Non-pigmented ciliary epithelial cell (primary cell): ENCODE measurements at regions not wholly inside any gene's neighbourhood (a gene's known extent, or its start where the extent isn't known, plus 50 kb on each side); places are given as distances from the start of the nearest gene placed in this dataset.

Experiments used
- DNase-seq: peaks from one replicate; pipeline ENCODE4 v3.0.0-alpha.2; 2010; ENCODE audit warnings: low read depth

- no peak for DNase-seq
Measured at GRCh38 chr3:82940124-82940523, 1178.7 kb upstream of the GBE1 start.

DNA sequence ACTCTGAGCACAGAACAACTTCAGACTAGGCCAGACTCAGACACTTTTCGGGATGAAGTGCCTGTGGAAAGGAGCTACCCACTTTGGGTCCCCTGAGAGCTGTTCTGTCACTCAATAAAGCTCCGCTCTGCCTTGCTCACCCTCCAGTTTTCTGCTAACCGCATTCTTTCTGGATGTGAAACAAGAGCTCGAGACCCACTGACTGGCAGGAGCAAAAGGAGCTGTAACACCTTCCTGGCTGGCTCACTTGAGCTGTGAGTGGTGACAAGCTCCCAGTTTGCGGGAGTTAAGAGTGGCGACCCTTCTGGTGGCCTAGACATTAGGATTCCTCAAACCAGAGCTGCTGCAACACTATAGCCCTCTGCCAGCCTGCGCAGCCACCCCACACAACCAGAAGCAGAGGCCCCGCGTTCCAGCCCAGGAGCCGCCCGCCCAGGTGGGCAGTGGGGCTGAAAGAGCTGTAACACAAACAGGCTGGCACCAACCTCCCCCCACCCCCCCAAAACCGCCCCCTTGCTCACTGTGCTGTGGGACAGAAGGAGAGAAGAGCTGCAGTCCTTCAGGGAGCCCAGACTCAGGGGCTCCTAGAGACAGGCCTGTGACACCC is 1178.1 kb upstream of the GBE1 start:
- no peak for DNase-seq

DNA sequence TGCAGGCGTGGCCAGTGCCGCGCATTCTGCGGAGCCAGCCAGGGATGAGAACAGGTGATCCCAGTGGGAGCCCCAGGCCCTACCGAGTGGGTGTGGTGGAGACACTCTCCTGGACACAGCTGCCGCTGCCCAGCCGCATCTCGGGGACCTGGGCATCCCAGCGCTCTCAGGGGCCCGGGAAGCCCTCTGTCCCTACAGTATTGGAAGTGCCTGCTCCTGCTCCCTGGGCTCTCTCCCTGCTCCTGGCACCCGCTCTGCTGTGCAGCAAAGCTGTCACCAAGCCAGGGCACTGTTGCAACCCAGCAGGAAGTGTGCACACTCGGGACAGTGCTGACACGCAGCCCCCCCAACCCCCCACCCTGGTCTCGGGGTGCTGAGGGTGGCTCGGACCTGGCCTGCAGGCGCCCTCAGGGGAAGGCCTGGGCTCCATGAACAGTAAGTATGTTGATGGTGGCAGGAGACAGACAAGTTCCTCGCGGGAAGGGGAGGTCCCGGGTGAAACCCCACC is 1177.4 kb upstream of the GBE1 start:
- DNase-seq = no peak

DNA sequence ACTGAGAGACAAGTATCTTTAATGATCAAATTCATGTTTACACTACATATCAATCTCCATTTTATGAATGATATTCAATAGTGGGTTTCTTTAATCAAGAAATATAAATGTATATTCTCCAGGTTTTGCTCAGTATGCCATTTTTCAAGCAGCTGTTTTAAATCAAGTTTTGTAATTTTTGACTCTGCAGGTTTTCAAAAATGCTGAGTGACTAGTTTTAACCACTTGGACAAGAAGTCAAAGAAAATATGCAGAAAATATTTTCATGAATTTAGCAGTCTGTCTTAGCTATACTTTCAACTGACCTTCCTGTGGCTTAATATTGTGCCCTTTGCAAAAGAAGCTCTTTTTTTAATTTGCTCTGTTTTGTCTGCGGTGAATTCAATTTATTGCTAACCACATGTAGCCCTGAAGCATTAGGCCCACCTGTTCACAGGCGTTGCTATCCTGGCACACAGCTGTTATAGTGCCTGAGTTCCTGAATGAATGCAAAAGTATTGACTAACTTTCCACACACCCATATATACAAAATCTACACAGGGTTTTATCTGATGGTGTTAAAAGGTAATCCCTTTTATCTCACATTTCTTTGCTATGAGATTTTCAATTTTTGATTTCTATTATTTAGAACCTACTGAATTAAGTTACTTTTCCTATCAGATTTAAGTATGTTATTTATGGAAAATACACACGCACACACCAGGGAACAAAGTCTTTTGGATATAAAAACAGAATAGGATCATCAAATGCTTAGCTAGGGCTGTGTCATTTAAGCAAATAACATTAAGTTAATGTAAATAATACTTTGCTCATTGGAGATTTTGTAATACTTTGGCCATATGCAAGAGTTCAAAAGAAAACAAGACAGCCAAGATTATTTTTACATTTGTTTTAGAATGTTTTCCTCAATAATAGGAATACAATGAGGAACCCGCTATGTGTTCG is 1166.1 kb upstream of the GBE1 start:
- DNase-seq = no peak

DNA sequence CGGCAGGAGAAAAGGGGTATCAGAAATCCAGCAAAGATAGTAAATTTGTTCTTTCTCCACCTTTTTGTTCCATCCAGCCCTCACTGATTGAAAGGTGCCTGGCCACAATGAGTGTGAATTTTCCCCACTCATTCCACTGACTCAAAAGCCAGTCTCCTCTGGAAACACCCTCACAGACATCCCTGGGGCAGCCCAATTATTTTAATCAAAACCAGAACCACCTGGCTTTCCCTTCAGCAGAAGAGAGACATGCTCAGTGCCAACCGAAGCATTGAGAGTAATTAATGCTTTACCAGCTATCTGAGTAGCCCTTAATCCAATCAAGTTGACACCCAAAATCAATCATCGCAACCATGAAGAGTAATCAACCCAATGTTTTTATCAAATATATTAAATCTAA is 1129.6 kb upstream of the GBE1 start:
- no peak for DNase-seq

DNA sequence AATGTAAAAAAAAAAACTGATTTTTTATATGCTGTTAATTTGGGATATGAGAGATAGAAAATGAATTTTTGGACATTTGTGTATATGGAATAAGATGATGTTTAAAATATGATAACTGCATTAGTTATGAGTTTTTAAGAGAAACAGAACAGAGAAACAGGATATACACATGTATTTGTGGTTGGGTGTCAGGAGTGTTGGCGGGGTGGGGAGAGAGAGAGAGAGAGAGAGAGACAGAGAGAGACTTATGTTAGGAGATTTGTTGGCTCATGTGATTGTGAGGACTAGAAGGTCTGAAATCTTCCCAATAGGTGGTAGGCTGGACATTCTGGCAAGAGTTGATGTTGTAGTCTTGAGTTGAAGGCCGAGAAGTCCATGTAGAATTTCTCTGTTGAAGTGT is 1121.6 kb upstream of the GBE1 start:
- DNase-seq = no peak

GRCh38 chr3:82875401-82875800 is 1114.0 kb upstream of the GBE1 start:
- DNase-seq = peak; percentile 18

GRCh38 chr3:82839871-82840270 is 1078.4 kb upstream of the GBE1 start:
- no peak for DNase-seq

- no peak for DNase-seq
Measured at GRCh38 chr3:82834098-82834497, 1072.7 kb upstream of the GBE1 start.

DNA sequence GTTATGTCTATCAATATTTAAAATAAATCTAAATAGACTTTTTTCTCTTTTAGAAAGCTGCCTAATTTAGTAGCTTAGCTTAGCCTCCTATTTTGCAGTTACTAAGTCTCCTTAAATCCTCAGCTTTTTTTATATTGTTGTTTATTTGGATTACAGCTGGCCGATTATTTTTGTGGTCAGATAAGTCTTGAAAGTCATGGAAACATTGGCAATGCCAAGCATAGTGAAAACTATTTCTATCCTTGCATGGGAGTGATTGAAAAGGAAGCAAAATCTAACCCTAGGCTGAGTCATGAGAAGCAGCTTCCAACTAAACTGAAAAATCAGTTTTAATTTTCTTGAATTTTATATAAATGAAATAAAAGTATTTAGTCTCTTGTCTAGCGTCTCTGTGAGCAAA is 1063.0 kb upstream of the GBE1 start:
- DNase-seq = peak; percentile 9

- no peak for DNase-seq
Measured at GRCh38 chr3:82816086-82816485, 1054.6 kb upstream of the GBE1 start.

GRCh38 chr3:82815417-82816058 is 1054.1 kb upstream of the GBE1 start:
- no peak for DNase-seq

- DNase-seq = no peak
Measured at GRCh38 chr3:82814660-82815059, 1053.2 kb upstream of the GBE1 start.

GRCh38 chr3:82807781-82808180 is 1046.3 kb upstream of the GBE1 start:
- DNase-seq = no peak

GRCh38 chr3:82802501-82802900 is 1041.1 kb upstream of the GBE1 start:
- no peak for DNase-seq

- DNase-seq = no peak
Measured at GRCh38 chr3:82800248-82800647, 1038.8 kb upstream of the GBE1 start.

GRCh38 chr3:82796765-82797164 is 1035.3 kb upstream of the GBE1 start:
- DNase-seq = no peak

GRCh38 chr3:82791241-82791640 is 1029.8 kb upstream of the GBE1 start:
- DNase-seq = no peak

DNA sequence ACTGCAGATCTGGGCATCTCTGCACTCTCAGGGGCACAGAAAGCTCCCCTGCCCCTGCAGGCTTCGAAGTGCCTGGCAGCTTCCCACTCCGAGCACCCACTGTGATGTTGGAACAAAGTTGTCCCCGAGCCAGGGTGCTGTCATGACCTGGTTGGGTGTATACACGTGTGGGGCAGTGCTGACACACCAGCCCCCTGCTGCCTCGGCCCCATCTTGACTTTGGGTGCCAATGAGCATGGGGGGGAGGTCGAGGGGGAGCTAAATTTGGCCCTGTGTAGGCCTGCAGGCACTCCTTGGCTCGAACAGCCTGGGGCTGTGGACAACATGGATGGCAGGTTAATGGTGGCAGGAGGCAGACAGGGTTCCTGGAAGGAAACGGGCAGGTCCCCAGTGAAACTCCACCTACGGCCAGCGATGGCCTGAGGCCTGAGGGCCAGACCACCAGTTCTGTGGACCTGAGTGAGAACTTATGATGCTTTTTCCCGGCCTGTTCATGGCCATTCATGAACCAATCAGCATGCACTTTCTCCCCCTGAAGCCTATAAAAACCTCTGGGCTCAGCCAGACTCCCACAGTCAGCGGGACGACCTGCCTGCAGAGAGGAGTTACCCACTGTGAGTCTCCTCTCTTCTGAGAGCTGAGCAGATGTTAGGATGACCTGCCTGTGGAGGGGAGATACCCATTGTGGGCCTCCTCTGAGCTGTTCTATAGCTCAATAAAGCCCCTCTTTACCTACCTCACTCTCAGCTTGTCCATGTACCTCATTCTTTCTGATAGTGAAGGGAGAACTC is 1029.1 kb upstream of the GBE1 start:
- no peak for DNase-seq

- DNase-seq = no peak
Measured at GRCh38 chr3:82783194-82783593, 1021.7 kb upstream of the GBE1 start.

- no peak for DNase-seq
Measured at GRCh38 chr3:82773207-82773606, 1011.8 kb upstream of the GBE1 start.

DNA sequence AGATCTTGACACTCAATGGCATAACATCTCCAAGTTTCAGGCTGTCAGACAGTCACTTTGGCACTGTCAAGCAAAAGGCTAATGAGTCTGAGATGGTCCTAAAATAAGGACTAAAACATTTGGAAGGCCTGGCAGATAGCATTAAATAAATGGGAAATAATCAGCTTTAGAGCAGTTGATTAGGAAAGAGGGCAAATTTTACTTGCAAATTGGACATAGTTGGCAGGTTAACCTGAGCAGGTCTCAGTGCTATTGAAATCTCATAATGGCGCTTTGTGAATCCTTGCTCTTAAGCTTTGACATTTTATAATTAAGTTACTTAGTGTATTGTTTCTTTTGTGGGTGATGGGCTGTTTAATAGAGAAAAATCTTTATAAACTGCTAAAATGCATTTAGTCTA is 1003.1 kb upstream of the GBE1 start:
- DNase-seq = no peak
